ENCODE measurements at regions not wholly inside any gene's neighbourhood (a gene's known extent, or its start where the extent isn't known, plus 50 kb on each side); places are given as distances from the start of the nearest gene placed in this dataset.

- TF ChIP-seq CTCF (IDR thresholded peaks at IDR 0.05) (no peak), POLR2A (IDR thresholded peaks at IDR 0.05) (no peak)
Measured at GRCh38 chr12:33054371-33054770, 157.8 kb upstream of the PKP2 start.

Measured in body of pancreas (tissue), 4 donors.